Stomach (tissue), 4 donors: ENCODE measurements at regions not wholly inside any gene's neighbourhood (a gene's known extent, or its start where the extent isn't known, plus 50 kb on each side); places are given as distances from the start of the nearest gene placed in this dataset.

Source experiments
- CTCF ChIP-seq, 7 experiments: fragments of 450-650 bp in 4 of 7; fragments of 200-600 bp in 3 of 7; sonication (generic) in 3 of 7; IDR thresholded peaks; one replicate each; pipeline ENCODE4 v1.5.1; 2016 to 2019; ENCODE audit warnings: antibody characterized with exemption in 7 of 7, control low read depth in 2 of 7, mild to moderate bottlenecking in 1 of 7
- EP300 ChIP-seq: sonication (generic); formaldehyde crosslinking; IDR thresholded peaks from one replicate; pipeline ENCODE4 v1.6.1; 2017; ENCODE audit warnings: antibody characterized with exemption
- POLR2A ChIP-seq, 4 donors: fragments of 450-650 bp; IDR thresholded peaks; one replicate each; pipeline ENCODE4 v1.6.1; 2016; ENCODE audit warnings: antibody characterized with exemption in 4 of 4, control low read depth in 2 of 4, mild to moderate bottlenecking in 1 of 4, moderate library complexity in 1 of 4
- POLR2AphosphoS5 ChIP-seq, 3 donors: sonication (generic); formaldehyde crosslinking; IDR thresholded peaks; one replicate each; pipeline ENCODE4 v1.6.1; 2016; ENCODE audit warnings: antibody characterized with exemption in 3 of 3

GRCh38 chr13:89307278-89307677 lies 1636.1 kb downstream of the SLITRK5 start:
- TF ChIP-seq POLR2A (IDR thresholded peaks at IDR 0.05) (no peak), CTCF (IDR thresholded peaks at IDR 0.05) (no peak), POLR2AphosphoS5 (IDR thresholded peaks at IDR 0.05) (no peak), EP300 (no peak)
